SK-N-SH treated with all-trans-retinoic acid at 6 μM for 48 hours (cell line): ENCODE measurements at regions not wholly inside any gene's neighbourhood (a gene's known extent, or its start where the extent isn't known, plus 50 kb on each side); places are given as distances from the start of the nearest gene placed in this dataset.

Experiments used
- CREB5 ChIP-seq: fragments of 250-450 bp; sonication (Bioruptor Pico); IDR thresholded peaks from 2 replicates; pipeline ENCODE4 v1.5.1; 2020; ENCODE audit warnings: low read depth, mild to moderate bottlenecking, moderate library complexity
- CSRNP3 ChIP-seq: fragments of 250-450 bp; sonication (Bioruptor Pico); IDR thresholded peaks from 2 replicates; pipeline ENCODE4 v1.5.1; 2021; ENCODE audit warnings: mild to moderate bottlenecking, moderate library complexity
- ESRRG ChIP-seq: fragments of 250-450 bp; sonication (Bioruptor Pico); IDR thresholded peaks from 2 replicates; pipeline ENCODE4 v1.6.1; 2021; ENCODE audit warnings: mild to moderate bottlenecking
- GLIS3 ChIP-seq: fragments of 250-450 bp; sonication (Bioruptor Pico); IDR thresholded peaks from 2 replicates; pipeline ENCODE4 v1.5.0; 2020; ENCODE audit warnings: mild to moderate bottlenecking, moderate library complexity
- OSR1 ChIP-seq: fragments of 250-450 bp; sonication (Bioruptor Pico); IDR thresholded peaks from 2 replicates; pipeline ENCODE4 v1.8.0; 2022; ENCODE audit warnings: moderate library complexity, mild to moderate bottlenecking, inconsistent platforms
- PATZ1 ChIP-seq: fragments of 250-450 bp; sonication (Bioruptor Pico); IDR thresholded peaks from 2 replicates; pipeline ENCODE4 v1.8.0; 2020; ENCODE audit warnings: mild to moderate bottlenecking, moderate library complexity, borderline replicate concordance
- PPARA ChIP-seq: fragments of 250-450 bp; sonication (Bioruptor Pico); IDR thresholded peaks from 2 replicates; pipeline ENCODE4 v1.5.0; 2020; ENCODE audit warnings: mild to moderate bottlenecking, borderline replicate concordance
- RARB ChIP-seq: fragments of 250-450 bp; sonication (Bioruptor Pico); IDR thresholded peaks from 2 replicates; pipeline ENCODE4 v1.8.0; 2021; ENCODE audit warnings: mild to moderate bottlenecking, moderate library complexity
- TSHZ2 ChIP-seq: fragments of 250-450 bp; sonication (Bioruptor Pico); IDR thresholded peaks from 2 replicates; pipeline ENCODE4 v1.5.0; 2020; ENCODE audit warnings: mild to moderate bottlenecking, moderate library complexity
- ZC3H10 ChIP-seq: fragments of 250-450 bp; sonication (Bioruptor Pico); IDR thresholded peaks from 2 replicates; pipeline ENCODE4 v1.5.1; 2021; ENCODE audit warnings: mild to moderate bottlenecking, moderate library complexity
- ZNF565 ChIP-seq: fragments of 450-650 bp; formaldehyde crosslinking; conservative IDR thresholded peaks from 2 replicates; pipeline ENCODE4 v1.5.0; 2020; ENCODE audit warnings: low read depth, mild to moderate bottlenecking, moderate library complexity

DNA sequence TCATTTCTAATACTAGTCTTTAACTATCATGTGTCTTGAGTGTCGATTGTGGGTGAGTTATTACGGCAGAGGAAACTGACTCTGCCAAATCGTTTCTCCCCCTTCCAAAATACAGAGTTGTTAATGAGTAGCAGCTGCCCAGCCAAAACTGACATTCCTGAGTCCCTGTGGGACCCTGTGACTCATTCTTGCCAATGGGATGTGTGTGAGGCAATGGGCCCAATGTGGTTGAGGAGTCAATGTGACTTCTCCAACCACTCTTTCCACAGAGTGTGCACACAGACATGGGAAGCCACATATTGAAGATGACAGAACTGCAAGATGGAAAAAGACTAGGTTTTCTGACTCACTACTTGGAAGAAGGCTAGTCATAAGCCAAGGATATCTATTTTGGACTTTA, 434.7 kb downstream of the DTWD2 start:
- TF ChIP-seq PATZ1 (CRISPR knock-in tag) (no peak), GLIS3 (CRISPR knock-in tag) (no peak), CREB5 (CRISPR knock-in tag) (no peak), ESRRG (CRISPR knock-in tag) (no peak), PPARA (no peak), ZNF565 (CRISPR knock-in tag) (no peak), ZC3H10 (CRISPR knock-in tag) (no peak), TSHZ2 (CRISPR knock-in tag) (no peak), CSRNP3 (CRISPR knock-in tag) (no peak), RARB (no peak), OSR1 (CRISPR knock-in tag) (no peak)
